CD4-positive, alpha-beta T cell (primary cell): ENCODE measurements at regions not wholly inside any gene's neighbourhood (a gene's known extent, or its start where the extent isn't known, plus 50 kb on each side); places are given as distances from the start of the nearest gene placed in this dataset.

Experiments used
- ATAC-seq: fragments of 200-7000 bp; cut with Tn5 transposase; one replicate; pipeline ENCODE4 v1.10.0; 2022; ENCODE audit warnings: mild to moderate bottlenecking; ENCODE audit not compliant: poor library complexity
- CTCF ChIA-PET: fragments of 350-600 bp; sonication (Branson Sonifier 250); formaldehyde crosslinking; loops from one replicate; lab custom pipeline; 2021; ENCODE audit warnings: antibody characterized with exemption, inconsistent platforms; lab: Charles Lee
- POLR2A ChIA-PET: fragments of 350-600 bp; sonication (Branson Sonifier 250); formaldehyde crosslinking; loops from one replicate; lab custom pipeline; 2021; ENCODE audit warnings: antibody characterized with exemption, inconsistent platforms; lab: Charles Lee
- DNase-seq, 14 experiments: peaks; one replicate each; pipeline ENCODE4 v3.0.0-alpha.2; 2013 to 2020; ENCODE audit warnings: mixed read lengths in 2 of 14
- H3K27ac ChIP-seq, 2 donors: one replicate each; pipeline versions ENCODE4 v1.5.1 to v1.7.0; 2013; ENCODE audit warnings: low read length in 2 of 2, low read depth in 1 of 2, mild to moderate bottlenecking in 1 of 2
- H3K27me3 ChIP-seq, 2 experiments: 1 replicate in 1 of 2; 2 replicates in 1 of 2; pipeline versions ENCODE4 v1.6.1 to v1.7.0; 2013; ENCODE audit warnings: low read length in 2 of 2, control low read depth in 1 of 2, mild to moderate bottlenecking in 1 of 2, moderate library complexity in 1 of 2; ENCODE audit not compliant: insufficient read depth in 2 of 2, control insufficient read depth in 1 of 2
- H3K36me3 ChIP-seq: one replicate; pipeline ENCODE4 v1.6.1; 2013; ENCODE audit warnings: low read length, control low read depth; ENCODE audit not compliant: insufficient read depth
- H3K4me1 ChIP-seq: one replicate; pipeline ENCODE4 v1.6.1; 2013; ENCODE audit warnings: low read length, control low read depth; ENCODE audit not compliant: insufficient read depth
- H3K4me3 ChIP-seq: one replicate; pipeline ENCODE4 v1.5.1; 2013; ENCODE audit warnings: mild to moderate bottlenecking, low read length, moderate library complexity
- H3K9me3 ChIP-seq, 2 experiments: 1 replicate in 1 of 2; 2 replicates in 1 of 2; pipeline versions ENCODE4 v1.6.1 to v1.7.0; 2013; ENCODE audit warnings: low read length in 2 of 2, mild to moderate bottlenecking in 2 of 2, control low read depth in 1 of 2, moderate library complexity in 1 of 2; ENCODE audit not compliant: control insufficient read depth in 1 of 2, insufficient read depth in 1 of 2
- H3K27ac Mint-ChIP-seq: one replicate; pipeline ENCODE4 v1.8.0; 2020; ENCODE audit warnings: mixed read lengths
- H3K27me3 Mint-ChIP-seq: one replicate; pipeline ENCODE4 v1.8.0; 2021; ENCODE audit warnings: mixed read lengths
- H3K36me3 Mint-ChIP-seq: one replicate; pipeline ENCODE4 v1.8.0; 2021; ENCODE audit warnings: low read depth, mixed read lengths
- H3K4me1 Mint-ChIP-seq: one replicate; pipeline ENCODE4 v1.8.0; 2021; ENCODE audit warnings: low read depth, mixed read lengths
- H3K4me3 Mint-ChIP-seq: one replicate; pipeline ENCODE4 v1.8.0; 2020; ENCODE audit warnings: mild to moderate bottlenecking, mixed read lengths
- H3K9me3 Mint-ChIP-seq: one replicate; pipeline ENCODE4 v1.8.0; 2020; ENCODE audit warnings: mixed read lengths
- CTCF ChIP-seq: fragments of 200-600 bp; IDR thresholded peaks from one replicate; pipeline ENCODE4 v1.8.0; 2022; ENCODE audit warnings: antibody characterized with exemption, mild to moderate bottlenecking
- intact Hi-C, 2 experiments: fragments of 100-400 bp; cut with DNase I in 1 of 2; cut with micrococcal nuclease in 1 of 2; formaldehyde crosslinking; loops; one replicate each; pipeline versions ENCODE4 v1.15.1 to v1.9.0; 2023 to 2025; cut with DNase I, micrococcal nuclease

GRCh38 chr1:23610677-23611076 lies 51.4 kb upstream of the ID3 start:
- Mint-ChIP-seq H3K9me3 (no peaks in the 10 kb centered on the region), H3K4me3 (peak overlapping the region; percentile 4), H3K4me1 (peaks cover 83% of the 10 kb centered on the region), H3K36me3 (no peaks in the 10 kb centered on the region), H3K27me3 (no peaks in the 10 kb centered on the region), H3K27ac (peak overlapping the region; percentile 97)
- ChIA-PET CTCF (interaction anchor here (1.1 kb wide), 1 partner anchor 9 kb away, joined by 3 read pairs; no protein-coding TSS in a partner anchor), POLR2A (interaction anchor here (0.7 to 14.0 kb wide), 5 partner anchors 9 to 53 kb away, joined by 3 to 176 read pairs (median 129); partner anchors contain the start of gene ID3)
- Histone ChIP-seq H3K36me3 (no peaks in the 10 kb centered on the region), H3K27me3 (no peaks in the 10 kb centered on the region), H3K27ac (peak overlapping the region in 1 of 2 donors; percentile 6), H3K9me3 (no peaks in the 10 kb centered on the region), H3K4me1 (peaks cover 74% of the 10 kb centered on the region), H3K4me3 (no peak overlapping the region)
- intact Hi-C loops = no loop called here
- DNase-seq = no peak
- no peak for TF ChIP-seq CTCF
- no peak for ATAC-seq

GRCh38 chr1:23609971-23610370 lies 50.7 kb upstream of the ID3 start:
- ChIA-PET POLR2A (interaction anchor here (0.7 to 14.0 kb wide), 5 partner anchors 9 to 53 kb away, joined by 3 to 176 read pairs (median 129); partner anchors contain the start of gene ID3), CTCF (interaction anchor here (1.1 to 1.3 kb wide), 3 partner anchors 9 to 27 kb away, joined by 3 to 4 read pairs (median 3); no protein-coding TSS in a partner anchor)
- H3K4me1 ChIP-seq = peaks cover 67% of the 10 kb centered on the region
- intact Hi-C loops = no loop called here
- H3K4me3 Mint-ChIP-seq = no peak overlapping the region
- no peak for DNase-seq
- no peak overlapping the region for H3K4me3 ChIP-seq
- no peaks in the 10 kb centered on the region for H3K27me3 Mint-ChIP-seq
- no peaks in the 10 kb centered on the region for H3K36me3 Mint-ChIP-seq
- no peak for TF ChIP-seq CTCF
- no peaks in the 10 kb centered on the region for H3K9me3 ChIP-seq
- H3K36me3 ChIP-seq = no peaks in the 10 kb centered on the region
- peak overlapping the region; percentile 97 for H3K27ac Mint-ChIP-seq
- no peak for ATAC-seq
- H3K27me3 ChIP-seq = no peaks in the 10 kb centered on the region
- H3K9me3 Mint-ChIP-seq = no peaks in the 10 kb centered on the region
- peaks cover 77% of the 10 kb centered on the region for H3K4me1 Mint-ChIP-seq
- no peak overlapping the region for H3K27ac ChIP-seq
